ENCODE measurements at regions not wholly inside any gene's neighbourhood (a gene's known extent, or its start where the extent isn't known, plus 50 kb on each side); places are given as distances from the start of the nearest gene placed in this dataset.

DNA sequence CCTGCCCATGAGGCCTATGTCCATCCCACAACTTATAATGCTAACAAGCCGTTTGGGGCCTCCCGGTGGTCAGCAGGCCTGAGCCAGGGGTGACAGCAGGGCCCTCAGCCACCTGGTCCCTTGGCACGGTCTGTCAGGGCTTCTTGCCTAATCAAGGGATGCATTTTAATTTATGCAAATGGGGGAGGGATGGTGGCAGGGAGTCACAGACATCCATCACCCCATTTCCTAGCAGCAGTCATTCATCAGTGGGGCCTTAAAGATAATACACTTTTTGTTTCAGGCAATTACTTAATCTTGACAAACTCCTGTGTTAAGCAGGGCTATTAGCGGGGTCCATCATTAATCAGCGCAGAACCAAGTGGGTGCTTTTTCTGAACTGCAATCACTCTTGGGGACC lies 174.5 kb downstream of the GLI2 start:
- Histone ChIP-seq H2AFZ (ENCODE audit: low read depth, low read length) (no peak overlapping the region), H3K27ac (ENCODE audit: low read length) (no peak overlapping the region), H3K36me3 (ENCODE audit: insufficient read depth, low read length) (no peaks in the 10 kb centered on the region), H3K4me3 (ENCODE audit: low read length) (no peak overlapping the region), H3K4me2 (ENCODE audit: low read length) (no peak overlapping the region), H3K27me3 (ENCODE audit: insufficient read depth, low read depth, low read length) (no peaks in the 10 kb centered on the region), H3K9ac (ENCODE audit: low read length) (no peak overlapping the region), H3F3A (ENCODE audit: insufficient read depth, low read length, poor library complexity, severe bottlenecking) (no peaks in the 10 kb centered on the region), H4K20me1 (ENCODE audit: insufficient read depth) (no peaks in the 10 kb centered on the region), H3K9me2 (ENCODE audit: insufficient read depth, low read length) (no peaks in the 10 kb centered on the region), H3K79me2 (replicated peaks; ENCODE audit: insufficient read depth, low read length) (no peaks in the 10 kb centered on the region), H3K9me3 (ENCODE audit: low read length) (no peaks in the 10 kb centered on the region)
- TF ChIP-seq RAD21 (conservative IDR thresholded peaks at IDR 0.05) (no peak), SMC3 (conservative IDR thresholded peaks at IDR 0.05; ENCODE audit: poor library complexity) (no peak), EP300 (conservative IDR thresholded peaks at IDR 0.05; ENCODE audit: poor library complexity, severe bottlenecking) (no peak), TAF1 (IDR thresholded peaks at IDR 0.05; ENCODE audit: low read depth) (no peak), POLR2AphosphoS5 (IDR thresholded peaks at IDR 0.05) (no peak), EZH2 (IDR thresholded peaks at IDR 0.05; ENCODE audit: borderline replicate concordance, insufficient read depth, low read length, poor library complexity, severe bottlenecking) (no peak), MXI1 (conservative IDR thresholded peaks at IDR 0.05; ENCODE audit: poor library complexity, severe bottlenecking) (no peak)
- TF ChIP-seq, protein P1, sequence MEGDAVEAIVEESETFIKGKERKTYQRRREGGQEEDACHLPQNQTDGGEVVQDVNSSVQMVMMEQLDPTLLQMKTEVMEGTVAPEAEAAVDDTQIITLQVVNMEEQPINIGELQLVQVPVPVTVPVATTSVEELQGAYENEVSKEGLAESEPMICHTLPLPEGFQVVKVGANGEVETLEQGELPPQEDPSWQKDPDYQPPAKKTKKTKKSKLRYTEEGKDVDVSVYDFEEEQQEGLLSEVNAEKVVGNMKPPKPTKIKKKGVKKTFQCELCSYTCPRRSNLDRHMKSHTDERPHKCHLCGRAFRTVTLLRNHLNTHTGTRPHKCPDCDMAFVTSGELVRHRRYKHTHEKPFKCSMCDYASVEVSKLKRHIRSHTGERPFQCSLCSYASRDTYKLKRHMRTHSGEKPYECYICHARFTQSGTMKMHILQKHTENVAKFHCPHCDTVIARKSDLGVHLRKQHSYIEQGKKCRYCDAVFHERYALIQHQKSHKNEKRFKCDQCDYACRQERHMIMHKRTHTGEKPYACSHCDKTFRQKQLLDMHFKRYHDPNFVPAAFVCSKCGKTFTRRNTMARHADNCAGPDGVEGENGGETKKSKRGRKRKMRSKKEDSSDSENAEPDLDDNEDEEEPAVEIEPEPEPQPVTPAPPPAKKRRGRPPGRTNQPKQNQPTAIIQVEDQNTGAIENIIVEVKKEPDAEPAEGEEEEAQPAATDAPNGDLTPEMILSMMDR (IDR thresholded peaks at IDR 0.05; ENCODE audit: poor library complexity, severe bottlenecking), result no peak
- TF ChIP-seq, protein P2, sequence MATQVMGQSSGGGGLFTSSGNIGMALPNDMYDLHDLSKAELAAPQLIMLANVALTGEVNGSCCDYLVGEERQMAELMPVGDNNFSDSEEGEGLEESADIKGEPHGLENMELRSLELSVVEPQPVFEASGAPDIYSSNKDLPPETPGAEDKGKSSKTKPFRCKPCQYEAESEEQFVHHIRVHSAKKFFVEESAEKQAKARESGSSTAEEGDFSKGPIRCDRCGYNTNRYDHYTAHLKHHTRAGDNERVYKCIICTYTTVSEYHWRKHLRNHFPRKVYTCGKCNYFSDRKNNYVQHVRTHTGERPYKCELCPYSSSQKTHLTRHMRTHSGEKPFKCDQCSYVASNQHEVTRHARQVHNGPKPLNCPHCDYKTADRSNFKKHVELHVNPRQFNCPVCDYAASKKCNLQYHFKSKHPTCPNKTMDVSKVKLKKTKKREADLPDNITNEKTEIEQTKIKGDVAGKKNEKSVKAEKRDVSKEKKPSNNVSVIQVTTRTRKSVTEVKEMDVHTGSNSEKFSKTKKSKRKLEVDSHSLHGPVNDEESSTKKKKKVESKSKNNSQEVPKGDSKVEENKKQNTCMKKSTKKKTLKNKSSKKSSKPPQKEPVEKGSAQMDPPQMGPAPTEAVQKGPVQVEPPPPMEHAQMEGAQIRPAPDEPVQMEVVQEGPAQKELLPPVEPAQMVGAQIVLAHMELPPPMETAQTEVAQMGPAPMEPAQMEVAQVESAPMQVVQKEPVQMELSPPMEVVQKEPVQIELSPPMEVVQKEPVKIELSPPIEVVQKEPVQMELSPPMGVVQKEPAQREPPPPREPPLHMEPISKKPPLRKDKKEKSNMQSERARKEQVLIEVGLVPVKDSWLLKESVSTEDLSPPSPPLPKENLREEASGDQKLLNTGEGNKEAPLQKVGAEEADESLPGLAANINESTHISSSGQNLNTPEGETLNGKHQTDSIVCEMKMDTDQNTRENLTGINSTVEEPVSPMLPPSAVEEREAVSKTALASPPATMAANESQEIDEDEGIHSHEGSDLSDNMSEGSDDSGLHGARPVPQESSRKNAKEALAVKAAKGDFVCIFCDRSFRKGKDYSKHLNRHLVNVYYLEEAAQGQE (IDR thresholded peaks at IDR 0.05; ENCODE audit: borderline replicate concordance), result no peak

DNA sequence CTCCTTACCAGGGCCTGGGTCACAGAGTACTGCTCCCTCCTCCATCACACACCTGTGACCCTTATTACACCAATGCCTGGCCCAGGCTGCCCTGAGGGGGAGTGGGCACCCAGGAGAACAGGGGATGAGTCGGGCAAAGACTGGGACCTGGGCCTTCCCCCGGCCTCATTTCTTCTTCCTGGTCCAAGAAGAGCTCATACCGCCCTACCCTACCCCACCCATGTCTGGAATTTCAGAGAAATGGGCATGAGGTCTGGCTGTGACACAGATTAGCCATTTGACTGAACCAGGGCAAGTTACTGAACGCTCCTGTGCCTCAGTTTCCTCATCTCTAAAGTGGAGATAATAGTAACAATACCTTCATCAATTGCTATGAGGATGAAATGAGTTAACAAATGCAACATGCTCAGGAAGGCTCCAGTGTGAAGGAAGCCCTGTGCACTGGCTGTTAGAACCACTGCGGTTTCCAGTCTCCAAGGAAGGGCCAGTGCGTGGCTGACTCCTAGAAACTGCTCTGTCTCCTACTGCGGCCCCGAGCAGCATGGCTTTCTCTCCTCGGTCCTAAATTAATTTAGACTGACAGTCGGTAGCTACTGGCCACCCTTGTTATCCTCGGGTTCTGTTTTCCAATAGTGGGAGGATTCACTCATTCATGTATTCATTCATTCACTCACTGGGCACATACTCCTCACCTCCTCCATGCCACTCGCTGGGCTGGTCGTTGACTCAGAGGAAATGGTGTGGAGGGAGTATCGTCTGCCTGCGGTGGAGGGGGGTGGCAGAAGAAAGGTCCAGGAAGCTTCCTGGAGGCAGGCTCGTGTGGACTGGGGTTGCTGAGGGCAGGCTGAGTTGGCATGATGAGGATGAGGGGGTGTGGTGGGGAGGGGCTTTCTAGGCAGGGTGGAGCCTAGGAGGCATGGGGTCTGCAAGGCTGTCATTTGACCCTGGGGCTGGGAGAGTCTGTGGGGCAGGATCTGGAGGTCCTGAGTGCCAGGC lies 175.6 kb downstream of the GLI2 start:
- Histone ChIP-seq H2AFZ (ENCODE audit: low read depth, low read length) (no peak overlapping the region), H3K4me2 (ENCODE audit: low read length) (no peak overlapping the region), H3K27ac (ENCODE audit: low read length) (no peak overlapping the region), H4K20me1 (ENCODE audit: insufficient read depth) (no peaks in the 10 kb centered on the region), H3K27me3 (ENCODE audit: insufficient read depth, low read depth, low read length) (no peaks in the 10 kb centered on the region), H3K36me3 (ENCODE audit: insufficient read depth, low read length) (no peaks in the 10 kb centered on the region), H3K9me3 (ENCODE audit: low read length) (no peaks in the 10 kb centered on the region), H3K9me2 (ENCODE audit: insufficient read depth, low read length) (no peaks in the 10 kb centered on the region), H3F3A (ENCODE audit: insufficient read depth, low read length, poor library complexity, severe bottlenecking) (no peaks in the 10 kb centered on the region), H3K4me3 (ENCODE audit: low read length) (no peak overlapping the region), H3K79me2 (replicated peaks; ENCODE audit: insufficient read depth, low read length) (no peaks in the 10 kb centered on the region), H3K9ac (ENCODE audit: low read length) (no peak overlapping the region)
- TF ChIP-seq, protein P2 (IDR thresholded peaks at IDR 0.05; ENCODE audit: borderline replicate concordance), result no peak
- no peak for TF ChIP-seq SMC3 (conservative IDR thresholded peaks at IDR 0.05; ENCODE audit: poor library complexity)

All from neural cell (in vitro differentiated cells).